Trophoblast cell (in vitro differentiated cells and primary cell): ENCODE measurements at regions not wholly inside any gene's neighbourhood (a gene's known extent, or its start where the extent isn't known, plus 50 kb on each side); places are given as distances from the start of the nearest gene placed in this dataset.

Source experiments
- DNase-seq, 2 donors: peaks; one replicate each; pipeline ENCODE4 v3.0.0-alpha.2; 2016
- H2AFZ ChIP-seq: 2 replicates; pipeline ENCODE4 v1.6.1; 2013; ENCODE audit warnings: low read length, moderate library complexity, mild to moderate bottlenecking; ENCODE audit not compliant: insufficient read depth, poor library complexity
- H2AK5ac ChIP-seq: 2 replicates; pipeline ENCODE4 v1.6.1; 2013; ENCODE audit warnings: mild to moderate bottlenecking, low read length
- H2BK120ac ChIP-seq: 2 replicates; pipeline ENCODE4 v1.6.1; 2013; ENCODE audit warnings: low read length, mild to moderate bottlenecking, moderate library complexity; ENCODE audit not compliant: insufficient read depth, poor library complexity
- H2BK12ac ChIP-seq: 2 replicates; pipeline ENCODE4 v1.6.1; 2013; ENCODE audit warnings: mild to moderate bottlenecking, low read length, moderate library complexity
- H2BK5ac ChIP-seq: 2 replicates; pipeline ENCODE4 v1.6.1; 2013; ENCODE audit warnings: low read length, low read depth, moderate library complexity, mild to moderate bottlenecking; ENCODE audit not compliant: poor library complexity
- H3K14ac ChIP-seq: 2 replicates; pipeline ENCODE4 v1.6.1; 2013; ENCODE audit warnings: mild to moderate bottlenecking, low read length
- H3K18ac ChIP-seq: 2 replicates; pipeline ENCODE4 v1.6.1; 2013; ENCODE audit warnings: mild to moderate bottlenecking, low read length
- H3K23ac ChIP-seq: 2 replicates; pipeline ENCODE4 v1.6.1; 2013; ENCODE audit warnings: low read length
- H3K27ac ChIP-seq: 2 replicates; pipeline ENCODE4 v1.5.1; 2013; ENCODE audit warnings: low read depth, mild to moderate bottlenecking, inconsistent platforms, low read length, moderate library complexity
- H3K27me3 ChIP-seq: 2 replicates; pipeline ENCODE4 v1.6.1; 2013; ENCODE audit warnings: inconsistent platforms, mild to moderate bottlenecking, low read length, moderate library complexity; ENCODE audit not compliant: insufficient read depth
- H3K36me3 ChIP-seq, 2 experiments: 1 replicate in 1 of 2; 2 replicates in 1 of 2; pipeline ENCODE4 v1.6.1; 2013; ENCODE audit warnings: low read length in 2 of 2, mild to moderate bottlenecking in 2 of 2, moderate library complexity in 1 of 2; ENCODE audit not compliant: insufficient read depth in 2 of 2, control insufficient read depth in 1 of 2
- H3K4ac ChIP-seq: 2 replicates; pipeline ENCODE4 v1.6.1; 2013; ENCODE audit warnings: low read depth, mild to moderate bottlenecking, low read length, moderate library complexity
- H3K4me1 ChIP-seq, 2 experiments: 1 replicate in 1 of 2; 2 replicates in 1 of 2; pipeline ENCODE4 v1.6.1; 2013; ENCODE audit warnings: low read length in 2 of 2, mild to moderate bottlenecking in 2 of 2, moderate library complexity in 1 of 2; ENCODE audit not compliant: insufficient read depth in 2 of 2, control insufficient read depth in 1 of 2
- H3K4me2 ChIP-seq: 2 replicates; pipeline ENCODE4 v1.6.1; 2013; ENCODE audit warnings: inconsistent platforms, mild to moderate bottlenecking, low read length, moderate library complexity
- H3K4me3 ChIP-seq: 2 replicates; pipeline ENCODE4 v1.5.1; 2013; ENCODE audit warnings: mild to moderate bottlenecking, low read depth, low read length, inconsistent platforms
- H3K79me1 ChIP-seq: one replicate; pipeline ENCODE4 v1.6.1; 2013; ENCODE audit warnings: low read length
- H3K79me2 ChIP-seq: 2 replicates; pipeline ENCODE4 v1.6.1; 2013; ENCODE audit warnings: low read length, mild to moderate bottlenecking; ENCODE audit not compliant: control insufficient read depth, insufficient read depth, poor library complexity
- H3K9ac ChIP-seq: 2 replicates; pipeline ENCODE4 v1.6.1; 2013; ENCODE audit warnings: mild to moderate bottlenecking, low read length
- H3K9me3 ChIP-seq: 2 replicates; pipeline ENCODE4 v1.6.1; 2013; ENCODE audit warnings: low read depth, mild to moderate bottlenecking, control low read depth, inconsistent platforms, low read length; ENCODE audit not compliant: insufficient read depth
- H4K12ac ChIP-seq: 2 replicates; pipeline ENCODE4 v1.6.1; 2013; ENCODE audit warnings: low read depth, mild to moderate bottlenecking, low read length, moderate library complexity
- H4K8ac ChIP-seq: 2 replicates; pipeline ENCODE4 v1.6.1; 2013; ENCODE audit warnings: low read depth, mild to moderate bottlenecking, low read length, moderate library complexity
- H4K91ac ChIP-seq: one replicate; pipeline ENCODE4 v1.6.1; 2013; ENCODE audit warnings: low read depth, mild to moderate bottlenecking, low read length, moderate library complexity
- WGBS: extraction: QIAGEN DNeasy Blood & Tissue Kit; methylation state at CpG from one replicate; pipeline ENCODE4 v1.1.7; 2013; ENCODE audit warnings: missing lambda C conversion rate; ENCODE audit not compliant: insufficient read length, insufficient coverage; ENCODE audit errors: extremely low coverage; 5-methylcytosine and 5-hydroxymethylcytosine counted together

- no peak overlapping the region for H3K4me3 ChIP-seq
- H3K18ac ChIP-seq: no peak overlapping the region
- no peak overlapping the region for H3K27ac ChIP-seq
- H3K14ac ChIP-seq: no peak overlapping the region
- no peak overlapping the region for H4K8ac ChIP-seq
- no peak overlapping the region for H2BK12ac ChIP-seq
- H4K91ac ChIP-seq: no peak overlapping the region
- no peak overlapping the region for H3K4ac ChIP-seq
- no peak overlapping the region for H2BK120ac ChIP-seq
- H4K12ac ChIP-seq: no peak overlapping the region
- no peaks in the 10 kb centered on the region for H3K79me2 ChIP-seq
- H3K23ac ChIP-seq: no peak overlapping the region
- H3K4me2 ChIP-seq: no peak overlapping the region
- no peak for DNase-seq
- no CpG with 5 or more reads among the region's 4 CpGs for WGBS
- no peak overlapping the region for H2AK5ac ChIP-seq
- no peaks in the 10 kb centered on the region for H3K36me3 ChIP-seq
- H3K9ac ChIP-seq: no peak overlapping the region
- H3K9me3 ChIP-seq: peaks cover 3% of the 10 kb centered on the region
- no peaks in the 10 kb centered on the region for H3K4me1 ChIP-seq
- H2BK5ac ChIP-seq: no peak overlapping the region
- no peak overlapping the region for H2AFZ ChIP-seq
- H3K27me3 ChIP-seq: no peaks in the 10 kb centered on the region
- no peaks in the 10 kb centered on the region for H3K79me1 ChIP-seq
Measured at GRCh38 chr10:7000061-7000460, 410.8 kb downstream of the SFMBT2 start.

- Histone ChIP-seq H2AFZ (no peak overlapping the region), H3K18ac (no peak overlapping the region), H2BK120ac (no peak overlapping the region), H3K79me2 (no peaks in the 10 kb centered on the region), H2BK5ac (no peak overlapping the region), H3K9ac (no peak overlapping the region), H2AK5ac (no peak overlapping the region), H3K36me3 (no peaks in the 10 kb centered on the region), H4K91ac (no peak overlapping the region), H3K27ac (no peak overlapping the region), H3K14ac (no peak overlapping the region), H3K23ac (no peak overlapping the region), H4K8ac (no peak overlapping the region), H3K79me1 (no peaks in the 10 kb centered on the region), H3K4ac (no peak overlapping the region), H3K9me3 (peaks cover 3% of the 10 kb centered on the region), H3K27me3 (no peaks in the 10 kb centered on the region), H3K4me1 (no peaks in the 10 kb centered on the region), H3K4me3 (no peak overlapping the region), H4K12ac (no peak overlapping the region), H2BK12ac (no peak overlapping the region), H3K4me2 (no peak overlapping the region)
- WGBS: no CpG with 5 or more reads among the region's 2 CpGs
- DNase-seq: no peak
Measured at GRCh38 chr10:6999232-6999925, 411.5 kb downstream of the SFMBT2 start.

GRCh38 chr10:6997509-6997908 is 413.3 kb downstream of the SFMBT2 start:
- Histone ChIP-seq H3K23ac (no peak overlapping the region), H3K27me3 (no peaks in the 10 kb centered on the region), H3K36me3 (no peaks in the 10 kb centered on the region), H3K4me1 (no peaks in the 10 kb centered on the region), H2BK120ac (no peak overlapping the region), H3K18ac (no peak overlapping the region), H4K91ac (no peak overlapping the region), H2BK12ac (no peak overlapping the region), H2BK5ac (no peak overlapping the region), H3K79me2 (no peaks in the 10 kb centered on the region), H3K14ac (no peak overlapping the region), H4K12ac (no peak overlapping the region), H3K9ac (no peak overlapping the region), H3K79me1 (no peaks in the 10 kb centered on the region), H3K9me3 (peaks cover under 1% of the 10 kb centered on the region), H3K4me3 (no peak overlapping the region), H2AK5ac (no peak overlapping the region), H3K4ac (no peak overlapping the region), H2AFZ (no peak overlapping the region), H4K8ac (no peak overlapping the region), H3K27ac (no peak overlapping the region), H3K4me2 (no peak overlapping the region)
- no peak for DNase-seq
- WGBS: no CpG with 5 or more reads among the region's 2 CpGs

- no peak overlapping the region for H3K23ac ChIP-seq
- H3K9ac ChIP-seq: no peak overlapping the region
- no peak overlapping the region for H4K91ac ChIP-seq
- H3K14ac ChIP-seq: no peak overlapping the region
- no peaks in the 10 kb centered on the region for H3K27me3 ChIP-seq
- no peak overlapping the region for H3K18ac ChIP-seq
- no peaks in the 10 kb centered on the region for H3K79me1 ChIP-seq
- no peak overlapping the region for H3K4ac ChIP-seq
- DNase-seq: no peak
- H2AK5ac ChIP-seq: no peak overlapping the region
- no CpG with 5 or more reads among the region's 4 CpGs for WGBS
- no peak overlapping the region for H3K4me3 ChIP-seq
- no peak overlapping the region for H2BK120ac ChIP-seq
- no peak overlapping the region for H2BK12ac ChIP-seq
- H3K36me3 ChIP-seq: no peaks in the 10 kb centered on the region
- no peak overlapping the region for H3K27ac ChIP-seq
- H3K9me3 ChIP-seq: no peaks in the 10 kb centered on the region
- H3K4me2 ChIP-seq: no peak overlapping the region
- H4K8ac ChIP-seq: no peak overlapping the region
- no peak overlapping the region for H2AFZ ChIP-seq
- no peaks in the 10 kb centered on the region for H3K4me1 ChIP-seq
- no peaks in the 10 kb centered on the region for H3K79me2 ChIP-seq
- H4K12ac ChIP-seq: no peak overlapping the region
- no peak overlapping the region for H2BK5ac ChIP-seq
Measured at GRCh38 chr10:6996431-6996830, 414.4 kb downstream of the SFMBT2 start.
